PC-9 (cell line): ENCODE measurements at regions not wholly inside any gene's neighbourhood (a gene's known extent, or its start where the extent isn't known, plus 50 kb on each side); places are given as distances from the start of the nearest gene placed in this dataset.

Experiments
- BruUV-seq: library from RNA; stranded (reverse); fragments of 400-500 nt; replicated peaks from 2 replicates; lab custom pipeline; 2021; lab: Mats Ljungman, UMichigan
- CTCF ChIA-PET: fragments of 300-600 bp; sonication (Branson Sonifier 250); formaldehyde crosslinking; loops from one replicate; lab custom pipeline; 2022; ENCODE audit warnings: antibody characterized with exemption; lab: Charles Lee
- POLR2A ChIA-PET: fragments of 300-600 bp; sonication (Branson Sonifier 250); formaldehyde crosslinking; loops from one replicate; lab custom pipeline; 2022; ENCODE audit warnings: antibody characterized with exemption; ENCODE audit not compliant: unreplicated experiment; lab: Charles Lee
- DNase-seq, 2 experiments: peaks; one replicate each; pipeline versions ENCODE4 v3.0.0 to v3.0.0-alpha.2; 2015 to 2022; ENCODE audit warnings: mixed read lengths in 1 of 2
- H2AFZ ChIP-seq: fragments of 200-600 bp; sonication (generic); 2 replicates; pipeline ENCODE4 v1.8.1; 2017; ENCODE audit warnings: antibody characterized with exemption
- H3F3A ChIP-seq: fragments of 200-600 bp; sonication (generic); 2 replicates; pipeline ENCODE4 v1.8.1; 2017; ENCODE audit warnings: antibody characterized with exemption, mild to moderate bottlenecking, low read depth; ENCODE audit not compliant: insufficient read depth
- H3K27ac ChIP-seq: fragments of 200-600 bp; sonication (generic); 2 replicates; pipeline ENCODE4 v1.6.1; 2016; ENCODE audit warnings: mixed run types
- H3K27me3 ChIP-seq: fragments of 200-600 bp; sonication (generic); 2 replicates; pipeline ENCODE4 v1.6.1; 2016; ENCODE audit warnings: low read depth, mixed run types; ENCODE audit not compliant: insufficient read depth
- H3K36me3 ChIP-seq: fragments of 200-600 bp; sonication (generic); 2 replicates; pipeline ENCODE4 v1.6.1; 2016; ENCODE audit warnings: low read depth, mixed run types
- H3K4me1 ChIP-seq: fragments of 200-600 bp; sonication (generic); replicated peaks from 2 replicates; pipeline ENCODE4 v1.6.1; 2016; ENCODE audit warnings: mixed run types; ENCODE audit not compliant: insufficient read depth
- H3K4me2 ChIP-seq: fragments of 200-600 bp; sonication (generic); 2 replicates; pipeline ENCODE4 v1.6.1; 2017; ENCODE audit warnings: mixed run types
- H3K4me3 ChIP-seq: fragments of 200-600 bp; sonication (generic); 2 replicates; pipeline ENCODE4 v1.6.1; 2016; ENCODE audit warnings: mixed run types
- H3K79me2 ChIP-seq: fragments of 200-600 bp; sonication (generic); 2 replicates; pipeline ENCODE4 v1.6.1; 2017; ENCODE audit warnings: low read depth, mixed run types
- H3K9me2 ChIP-seq: fragments of 200-600 bp; sonication (generic); 2 replicates; pipeline ENCODE4 v1.8.1; 2017; ENCODE audit warnings: mild to moderate bottlenecking; ENCODE audit not compliant: insufficient read depth
- H3K9me3 ChIP-seq: fragments of 200-600 bp; sonication (generic); 2 replicates; pipeline ENCODE4 v1.8.1; 2016; ENCODE audit warnings: low read depth; ENCODE audit not compliant: insufficient read depth
- H4K20me1 ChIP-seq: fragments of 200-600 bp; sonication (generic); 2 replicates; pipeline ENCODE4 v1.8.1; 2017; ENCODE audit not compliant: insufficient read depth
- EZH2 ChIP-seq: fragments of 200-600 bp; sonication (generic); IDR thresholded peaks from 2 replicates; pipeline ENCODE4 v1.8.0; 2017; ENCODE audit warnings: antibody characterized with exemption, low read depth
- intact Hi-C: fragments of 100-400 bp; cut with micrococcal nuclease; formaldehyde crosslinking; loops from one replicate; pipeline ENCODE4 v1.10.0; 2022; ENCODE audit not compliant: unreplicated experiment
- TF ChIP-seq, protein P1 (sequence below): fragments of 200-600 bp; sonication (generic); conservative IDR thresholded peaks from 2 replicates; pipeline ENCODE4 v1.6.1; 2017; ENCODE audit warnings: mixed run types, antibody characterized with exemption, mild to moderate bottlenecking, moderate library complexity

DNA sequence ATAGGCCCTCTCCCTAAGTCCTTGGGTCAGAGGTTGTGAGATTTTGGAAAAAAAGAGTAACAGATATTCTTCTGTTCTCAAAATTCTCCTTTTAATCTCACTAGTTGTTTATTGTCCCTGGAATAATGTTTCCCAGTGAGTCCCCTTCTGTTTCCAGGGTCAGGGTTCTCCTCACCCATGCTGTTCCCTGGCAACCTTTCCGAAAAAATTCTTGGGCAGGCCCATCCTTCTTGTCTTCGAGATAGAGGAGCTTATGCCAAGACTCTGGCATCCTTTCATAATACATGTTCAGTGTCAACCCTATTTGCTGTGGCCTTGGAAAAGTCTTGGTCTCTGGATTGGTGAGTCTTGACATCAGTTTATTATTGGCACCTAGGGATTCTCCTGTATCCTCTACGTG lies 212.4 kb upstream of the FAR2 start:
- no peak for DNase-seq
- Histone ChIP-seq H3K9me3 (no peaks in the 10 kb centered on the region), H3K27me3 (no peaks in the 10 kb centered on the region), H3K4me1 (0 out of 2 replicates have a peak, but pooled peaks cover 8% of the 10 kb centered on the region), H3K4me3 (no peak overlapping the region), H3K36me3 (no peaks in the 10 kb centered on the region), H3K27ac (no peak overlapping the region), H3K79me2 (no peaks in the 10 kb centered on the region), H3K4me2 (no peak overlapping the region), H3K9me2 (no peaks in the 10 kb centered on the region), H4K20me1 (no peaks in the 10 kb centered on the region), H2AFZ (no peak overlapping the region), H3F3A (no peaks in the 10 kb centered on the region)
- no TSS peak for BruUV-seq
- intact Hi-C loops = no loop called here
- ChIA-PET POLR2A (interaction anchor here (0.7 kb wide), 1 partner anchor 512 kb away, joined by 3 read pairs; no protein-coding TSS in a partner anchor), CTCF (no interaction called here)
- TF ChIP-seq, protein P1, sequence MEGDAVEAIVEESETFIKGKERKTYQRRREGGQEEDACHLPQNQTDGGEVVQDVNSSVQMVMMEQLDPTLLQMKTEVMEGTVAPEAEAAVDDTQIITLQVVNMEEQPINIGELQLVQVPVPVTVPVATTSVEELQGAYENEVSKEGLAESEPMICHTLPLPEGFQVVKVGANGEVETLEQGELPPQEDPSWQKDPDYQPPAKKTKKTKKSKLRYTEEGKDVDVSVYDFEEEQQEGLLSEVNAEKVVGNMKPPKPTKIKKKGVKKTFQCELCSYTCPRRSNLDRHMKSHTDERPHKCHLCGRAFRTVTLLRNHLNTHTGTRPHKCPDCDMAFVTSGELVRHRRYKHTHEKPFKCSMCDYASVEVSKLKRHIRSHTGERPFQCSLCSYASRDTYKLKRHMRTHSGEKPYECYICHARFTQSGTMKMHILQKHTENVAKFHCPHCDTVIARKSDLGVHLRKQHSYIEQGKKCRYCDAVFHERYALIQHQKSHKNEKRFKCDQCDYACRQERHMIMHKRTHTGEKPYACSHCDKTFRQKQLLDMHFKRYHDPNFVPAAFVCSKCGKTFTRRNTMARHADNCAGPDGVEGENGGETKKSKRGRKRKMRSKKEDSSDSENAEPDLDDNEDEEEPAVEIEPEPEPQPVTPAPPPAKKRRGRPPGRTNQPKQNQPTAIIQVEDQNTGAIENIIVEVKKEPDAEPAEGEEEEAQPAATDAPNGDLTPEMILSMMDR = no peak
- TF ChIP-seq EZH2 = no peak

DNA sequence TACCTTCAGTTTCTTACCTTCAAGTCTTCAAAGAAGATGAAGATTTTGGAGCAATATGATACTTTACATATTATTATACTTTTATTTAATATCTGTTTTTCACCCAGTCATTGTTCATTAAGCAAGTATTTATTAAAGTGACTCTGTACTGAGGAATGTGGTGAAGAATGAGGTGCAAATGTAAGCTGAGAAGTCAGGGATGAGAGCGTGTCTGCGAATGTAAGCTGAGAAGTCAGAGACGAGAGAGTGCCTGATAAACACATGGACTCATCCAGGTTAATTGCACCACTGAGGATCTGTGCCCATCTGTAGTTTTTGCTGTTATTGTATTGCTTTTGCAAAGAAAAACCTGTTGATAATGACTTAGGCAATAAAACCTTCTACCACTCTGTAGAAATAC lies 211.9 kb upstream of the FAR2 start:
- Histone ChIP-seq H3K79me2 (no peaks in the 10 kb centered on the region), H3K4me1 (0 out of 2 replicates have a peak, but pooled peaks cover 8% of the 10 kb centered on the region), H3K27me3 (no peaks in the 10 kb centered on the region), H3K4me3 (no peak overlapping the region), H3F3A (no peaks in the 10 kb centered on the region), H2AFZ (peak overlapping the region; percentile 32; the same call in 1 of the 2 replicates), H3K9me2 (no peaks in the 10 kb centered on the region), H3K36me3 (no peaks in the 10 kb centered on the region), H3K9me3 (no peaks in the 10 kb centered on the region), H3K4me2 (no peak overlapping the region), H4K20me1 (no peaks in the 10 kb centered on the region), H3K27ac (no peak overlapping the region)
- BruUV-seq = no TSS peak
- intact Hi-C loops = no loop called here
- TF ChIP-seq, protein P1 = no peak
- TF ChIP-seq EZH2 = no peak
- peak; percentile 38 to 62 for DNase-seq
- POLR2A ChIA-PET = interaction anchor here (0.7 kb wide), 1 partner anchor 513 kb away, joined by 3 read pairs; no protein-coding TSS in a partner anchor
- CTCF ChIA-PET = no interaction called here

DNA sequence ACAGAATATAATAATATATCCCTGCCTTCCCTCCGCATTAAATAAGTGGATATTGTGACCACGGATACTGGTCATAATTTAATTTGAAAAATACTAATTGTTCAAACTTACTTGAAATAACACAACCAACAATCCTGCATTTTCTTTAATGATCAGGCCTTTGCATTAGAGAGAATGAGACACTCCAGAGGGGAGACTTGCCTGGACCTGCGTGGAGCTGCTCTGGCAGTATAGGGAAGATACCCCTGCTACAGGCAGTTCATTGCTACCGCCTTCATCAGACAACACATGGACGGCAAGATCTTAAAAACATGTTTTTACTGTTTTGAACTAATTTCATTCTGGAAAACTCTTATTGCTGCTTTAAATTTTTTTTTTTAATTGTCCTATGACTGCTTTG lies 211.0 kb upstream of the FAR2 start:
- Histone ChIP-seq H3K79me2 (no peaks in the 10 kb centered on the region), H2AFZ (no peak overlapping the region), H3K36me3 (no peaks in the 10 kb centered on the region), H3K4me1 (0 out of 2 replicates have a peak, but pooled peaks cover 8% of the 10 kb centered on the region), H3K4me2 (no peak overlapping the region), H3F3A (no peaks in the 10 kb centered on the region), H3K9me3 (no peaks in the 10 kb centered on the region), H3K9me2 (no peaks in the 10 kb centered on the region), H3K4me3 (no peak overlapping the region), H3K27me3 (no peaks in the 10 kb centered on the region), H3K27ac (no peak overlapping the region), H4K20me1 (no peaks in the 10 kb centered on the region)
- BruUV-seq = no TSS peak
- ChIA-PET POLR2A (no interaction called here), CTCF (no interaction called here)
- TF ChIP-seq EZH2 = no peak
- TF ChIP-seq, protein P1 = no peak
- DNase-seq = no peak
- intact Hi-C loops = no loop called here
